Activated CD8-positive, alpha-beta T cell treated with anti-CD3 and anti-CD28 coated beads, Interleukin-2, amount 10 ng/mL, durations not matched to agents 7 days and 5 days (primary cell): ENCODE measurements at regions not wholly inside any gene's neighbourhood (a gene's known extent, or its start where the extent isn't known, plus 50 kb on each side); places are given as distances from the start of the nearest gene placed in this dataset.

ENCODE experiments used
- ATAC-seq: fragments of 150-1000 bp; cut with Tn5 transposase; one replicate; pipeline ENCODE4 v1.10.0; 2021; ENCODE audit warnings: moderate library complexity
- CTCF ChIA-PET: fragments of 350-600 bp; sonication (Branson Sonifier 250); formaldehyde crosslinking; loops from one replicate; lab custom pipeline; 2021; ENCODE audit warnings: antibody characterized with exemption; lab: Charles Lee
- POLR2A ChIA-PET: fragments of 350-600 bp; sonication (Branson Sonifier 250); formaldehyde crosslinking; loops from one replicate; lab custom pipeline; 2021; ENCODE audit warnings: antibody characterized with exemption; lab: Charles Lee
- DNase-seq: peaks from one replicate; pipeline ENCODE4 v3.0.0-alpha.2; 2020
- H3K27ac Mint-ChIP-seq: one replicate; pipeline ENCODE4 v1.8.0; 2021; ENCODE audit warnings: mild to moderate bottlenecking, mixed read lengths
- H3K27me3 Mint-ChIP-seq: one replicate; pipeline ENCODE4 v1.8.0; 2021; ENCODE audit warnings: low read depth, mixed read lengths
- H3K36me3 Mint-ChIP-seq: one replicate; pipeline ENCODE4 v1.8.0; 2021; ENCODE audit warnings: low read depth, mixed read lengths
- H3K4me1 Mint-ChIP-seq: one replicate; pipeline ENCODE4 v1.8.0; 2021; ENCODE audit warnings: low read depth, mixed read lengths
- H3K4me3 Mint-ChIP-seq: one replicate; pipeline ENCODE4 v1.8.0; 2021; ENCODE audit warnings: mild to moderate bottlenecking, mixed read lengths
- H3K9me3 Mint-ChIP-seq: one replicate; pipeline ENCODE4 v1.8.0; 2022; ENCODE audit warnings: mixed read lengths; ENCODE audit not compliant: insufficient read depth

GRCh38 chr12:91922139-91922538, 223.5 kb downstream of the BTG1 start:
- Mint-ChIP-seq H3K4me1 (peaks cover 6% of the 10 kb centered on the region), H3K27ac (no peak overlapping the region), H3K4me3 (no peak overlapping the region), H3K27me3 (no peaks in the 10 kb centered on the region), H3K36me3 (no peaks in the 10 kb centered on the region), H3K9me3 (no peaks in the 10 kb centered on the region)
- ChIA-PET CTCF (interaction anchor here (1.7 kb wide), 1 partner anchor 111 kb away, joined by 3 read pairs; no protein-coding TSS in a partner anchor), POLR2A (no interaction called here)
- ATAC-seq = no peak
- no peak for DNase-seq

- POLR2A ChIA-PET = no interaction called here
These were observed 224.1 kb downstream of the BTG1 start for GRCh38 chr12:91921555-91921954.

GRCh38 chr12:91920741-91921140, 224.9 kb downstream of the BTG1 start:
- ATAC-seq (no peak), DNase-seq (no peak)
- H3K4me3 Mint-ChIP-seq = no peak overlapping the region
- H3K27me3 Mint-ChIP-seq = no peaks in the 10 kb centered on the region
- ChIA-PET CTCF (interaction anchor here (0.7 to 1.1 kb wide), 3 partner anchors 10 to 110 kb away, joined by 3 to 4 read pairs (median 3); no protein-coding TSS in a partner anchor), POLR2A (interaction anchor here (0.6 kb wide), 1 partner anchor 213 kb away, joined by 3 read pairs; no protein-coding TSS in a partner anchor)
- H3K9me3 Mint-ChIP-seq = no peaks in the 10 kb centered on the region
- no peaks in the 10 kb centered on the region for H3K36me3 Mint-ChIP-seq
- peaks cover 6% of the 10 kb centered on the region for H3K4me1 Mint-ChIP-seq
- no peak overlapping the region for H3K27ac Mint-ChIP-seq

More at GRCh38 chr12:91921555-91921954, 224.1 kb downstream of the BTG1 start:
- H3K4me3 Mint-ChIP-seq = no peak overlapping the region
- no peaks in the 10 kb centered on the region for H3K27me3 Mint-ChIP-seq
- no peaks in the 10 kb centered on the region for H3K9me3 Mint-ChIP-seq
- CTCF ChIA-PET = interaction anchor here (0.7 to 1.7 kb wide), 2 partner anchors 11 to 111 kb away, joined by 3 read pairs; no protein-coding TSS in a partner anchor
- no peak overlapping the region for H3K27ac Mint-ChIP-seq
- DNase-seq (no peak), ATAC-seq (no peak)
- H3K36me3 Mint-ChIP-seq = no peaks in the 10 kb centered on the region
- H3K4me1 Mint-ChIP-seq = peaks cover 6% of the 10 kb centered on the region

GRCh38 chr12:91920276-91920675, 225.4 kb downstream of the BTG1 start:
- no peak for ATAC-seq
- H3K4me3 Mint-ChIP-seq = no peak overlapping the region
- DNase-seq = no peak
- no peaks in the 10 kb centered on the region for H3K36me3 Mint-ChIP-seq
- ChIA-PET CTCF (interaction anchor here (0.9 to 1.1 kb wide), 2 partner anchors 10 to 109 kb away, joined by 3 to 4 read pairs; no protein-coding TSS in a partner anchor), POLR2A (interaction anchor here (0.6 kb wide), 1 partner anchor 213 kb away, joined by 3 read pairs; no protein-coding TSS in a partner anchor)
- no peaks in the 10 kb centered on the region for H3K9me3 Mint-ChIP-seq
- H3K4me1 Mint-ChIP-seq = peaks cover 6% of the 10 kb centered on the region
- H3K27ac Mint-ChIP-seq = no peak overlapping the region
- H3K27me3 Mint-ChIP-seq = no peaks in the 10 kb centered on the region

GRCh38 chr12:91918431-91918830, 227.2 kb downstream of the BTG1 start:
- no peaks in the 10 kb centered on the region for H3K9me3 Mint-ChIP-seq
- H3K27ac Mint-ChIP-seq = no peak overlapping the region
- H3K36me3 Mint-ChIP-seq = no peaks in the 10 kb centered on the region
- CTCF ChIA-PET = no interaction called here
- ATAC-seq (no peak), DNase-seq (no peak)
- POLR2A ChIA-PET = no interaction called here
- H3K27me3 Mint-ChIP-seq = no peaks in the 10 kb centered on the region
- no peak overlapping the region for H3K4me3 Mint-ChIP-seq
- H3K4me1 Mint-ChIP-seq = peaks cover 6% of the 10 kb centered on the region

- H3K4me1 Mint-ChIP-seq = no peaks in the 10 kb centered on the region
These were observed 230.9 kb downstream of the BTG1 start for GRCh38 chr12:91914701-91915100.

GRCh38 chr12:91913651-91914050, 232.0 kb downstream of the BTG1 start:
- DNase-seq (no peak), ATAC-seq (no peak)
- H3K4me3 Mint-ChIP-seq = no peak overlapping the region
- no peaks in the 10 kb centered on the region for H3K4me1 Mint-ChIP-seq
- POLR2A ChIA-PET = no interaction called here
- no peak overlapping the region for H3K27ac Mint-ChIP-seq
- H3K27me3 Mint-ChIP-seq = no peaks in the 10 kb centered on the region
- no peaks in the 10 kb centered on the region for H3K36me3 Mint-ChIP-seq
- H3K9me3 Mint-ChIP-seq = no peaks in the 10 kb centered on the region
- CTCF ChIA-PET = no interaction called here

More at GRCh38 chr12:91914701-91915100, 230.9 kb downstream of the BTG1 start:
- no peaks in the 10 kb centered on the region for H3K27me3 Mint-ChIP-seq
- CTCF ChIA-PET = interaction anchor here (1.3 kb wide), 1 partner anchor 13 kb away, joined by 3 read pairs; no protein-coding TSS in a partner anchor
- H3K27ac Mint-ChIP-seq = no peak overlapping the region
- DNase-seq (no peak), ATAC-seq (no peak)
- POLR2A ChIA-PET = no interaction called here
- no peaks in the 10 kb centered on the region for H3K36me3 Mint-ChIP-seq
- H3K9me3 Mint-ChIP-seq = no peaks in the 10 kb centered on the region
- no peak overlapping the region for H3K4me3 Mint-ChIP-seq

- ChIA-PET CTCF (no interaction called here), POLR2A (no interaction called here)
- no peaks in the 10 kb centered on the region for H3K4me1 Mint-ChIP-seq
- no peak for ATAC-seq
- H3K4me3 Mint-ChIP-seq = no peak overlapping the region
- H3K9me3 Mint-ChIP-seq = no peaks in the 10 kb centered on the region
- DNase-seq = no peak
- H3K36me3 Mint-ChIP-seq = no peaks in the 10 kb centered on the region
- H3K27ac Mint-ChIP-seq = no peak overlapping the region
- H3K27me3 Mint-ChIP-seq = no peaks in the 10 kb centered on the region
These were observed 232.5 kb downstream of the BTG1 start for GRCh38 chr12:91913124-91913523.

GRCh38 chr12:91912178-91912577, 233.5 kb downstream of the BTG1 start:
- ATAC-seq = no peak
- CTCF ChIA-PET = no interaction called here
- Mint-ChIP-seq H3K9me3 (peaks cover 4% of the 10 kb centered on the region), H3K27ac (no peak overlapping the region), H3K27me3 (no peaks in the 10 kb centered on the region), H3K36me3 (peaks cover 2% of the 10 kb centered on the region), H3K4me3 (no peak overlapping the region), H3K4me1 (no peaks in the 10 kb centered on the region)
- POLR2A ChIA-PET = no interaction called here
- no peak for DNase-seq

GRCh38 chr12:91910871-91911388, 234.7 kb downstream of the BTG1 start:
- no peak overlapping the region for H3K27ac Mint-ChIP-seq

GRCh38 chr12:91902860-91903683, 242.6 kb downstream of the BTG1 start:
- Mint-ChIP-seq H3K4me1 (peaks cover 13% of the 10 kb centered on the region), H3K4me3 (no peak overlapping the region), H3K9me3 (peaks cover 7% of the 10 kb centered on the region), H3K27ac (no peak overlapping the region), H3K27me3 (no peaks in the 10 kb centered on the region), H3K36me3 (peaks cover 17% of the 10 kb centered on the region)
- DNase-seq = no peak
- ChIA-PET POLR2A (no interaction called here), CTCF (interaction anchor here (0.7 to 1.1 kb wide), 2 partner anchors 11 to 13 kb away, joined by 3 to 4 read pairs; no protein-coding TSS in a partner anchor)
- no peak for ATAC-seq

More at GRCh38 chr12:91910871-91911388, 234.7 kb downstream of the BTG1 start:
- DNase-seq (no peak), ATAC-seq (no peak)
- H3K36me3 Mint-ChIP-seq = peaks cover 3% of the 10 kb centered on the region
- H3K4me3 Mint-ChIP-seq = no peak overlapping the region
- no peaks in the 10 kb centered on the region for H3K27me3 Mint-ChIP-seq
- ChIA-PET POLR2A (no interaction called here), CTCF (interaction anchor here (0.6 to 1.1 kb wide), 5 partner anchors 20 to 595 kb away, joined by 3 to 4 read pairs (median 3); no protein-coding TSS in a partner anchor)
- peaks cover 4% of the 10 kb centered on the region for H3K9me3 Mint-ChIP-seq
- no peaks in the 10 kb centered on the region for H3K4me1 Mint-ChIP-seq
